IMR-90 (cell line): ENCODE measurements at regions not wholly inside any gene's neighbourhood (a gene's known extent, or its start where the extent isn't known, plus 50 kb on each side); places are given as distances from the start of the nearest gene placed in this dataset.

Source experiments
- ATAC-seq: fragments of 200-7000 bp; cut with Tn5 transposase; 2 replicates; pipeline ENCODE4 v1.9.1; 2020; ENCODE audit warnings: low read depth, mild to moderate bottlenecking, moderate library complexity
- BruUV-seq: library from RNA; stranded (reverse); fragments of 400-500 nt; replicated peaks from 2 replicates; lab custom pipeline; 2021; lab: Mats Ljungman, UMichigan
- CTCF ChIA-PET: fragments of 300-600 bp; formaldehyde crosslinking; extraction: SDS; loops from one replicate; lab custom pipeline; 2021; ENCODE audit warnings: antibody characterized with exemption; lab: Yijun Ruan, JAX
- POLR2A ChIA-PET: fragments of 300-600 bp; sonication (Branson Sonifier 250); formaldehyde crosslinking; loops from one replicate; lab custom pipeline; 2022; ENCODE audit warnings: antibody characterized with exemption; ENCODE audit not compliant: unreplicated experiment; lab: Charles Lee
- DNase-seq: peaks from one replicate; pipeline ENCODE4 v3.0.0; 2013
- H2AFZ ChIP-seq: replicated peaks from 2 replicates; pipeline ENCODE3; 2013; ENCODE audit warnings: low read length, mild to moderate bottlenecking; ENCODE audit not compliant: poor library complexity
- H2AK5ac ChIP-seq: 2 replicates; pipeline ENCODE4 v1.6.1; 2013; ENCODE audit warnings: low read depth, low read length, inconsistent platforms
- H2AK9ac ChIP-seq: replicated peaks from 2 replicates; pipeline ENCODE3; 2013; ENCODE audit warnings: mild to moderate bottlenecking, low read depth, low read length, moderate library complexity; ENCODE audit not compliant: poor library complexity
- H2BK120ac ChIP-seq: 2 replicates; pipeline ENCODE4 v1.6.1; 2013; ENCODE audit warnings: low read depth, low read length, inconsistent platforms
- H2BK15ac ChIP-seq: 3 replicates; pipeline ENCODE4 v1.6.1; 2013; ENCODE audit warnings: low read depth, low read length, inconsistent platforms
- H2BK20ac ChIP-seq: 2 replicates; pipeline ENCODE4 v1.6.1; 2013; ENCODE audit warnings: low read depth, mild to moderate bottlenecking, inconsistent platforms, low read length, moderate library complexity
- H2BK5ac ChIP-seq: 2 replicates; pipeline ENCODE4 v1.6.1; 2013; ENCODE audit warnings: mild to moderate bottlenecking, low read depth, low read length, inconsistent platforms; ENCODE audit not compliant: poor library complexity, severe bottlenecking
- H3K14ac ChIP-seq: replicated peaks from 2 replicates; pipeline ENCODE4 v1.6.1; 2013; ENCODE audit warnings: low read depth, low read length, inconsistent platforms
- H3K18ac ChIP-seq: 2 replicates; pipeline ENCODE4 v1.6.1; 2013; ENCODE audit warnings: low read depth, low read length, control low read depth
- H3K23ac ChIP-seq: 2 replicates; pipeline ENCODE4 v1.6.1; 2013; ENCODE audit warnings: low read depth, low read length, inconsistent platforms
- H3K27ac ChIP-seq: 2 replicates; pipeline ENCODE4 v1.5.1; 2013; ENCODE audit warnings: mild to moderate bottlenecking, control low read depth, low read length; ENCODE audit not compliant: insufficient read depth
- H3K27me3 ChIP-seq: 2 replicates; pipeline ENCODE4 v1.6.1; 2013; ENCODE audit warnings: low read length; ENCODE audit not compliant: control insufficient read depth, insufficient read depth
- H3K36me3 ChIP-seq: 2 replicates; pipeline ENCODE4 v1.6.1; 2013; ENCODE audit warnings: low read length, mixed read lengths; ENCODE audit not compliant: control insufficient read depth, insufficient read depth
- H3K4ac ChIP-seq: 2 replicates; pipeline ENCODE4 v1.6.1; 2013; ENCODE audit warnings: low read depth, low read length, inconsistent platforms
- H3K4me1 ChIP-seq: 2 replicates; pipeline ENCODE4 v1.6.1; 2013; ENCODE audit warnings: low read length, mixed read lengths; ENCODE audit not compliant: control insufficient read depth, insufficient read depth
- H3K4me2 ChIP-seq: 2 replicates; pipeline ENCODE4 v1.6.1; 2013; ENCODE audit warnings: low read depth, mild to moderate bottlenecking, control low read depth, low read length, moderate library complexity
- H3K4me3 ChIP-seq: 2 replicates; pipeline ENCODE4 v1.5.1; 2013; ENCODE audit warnings: low read depth, mild to moderate bottlenecking, control low read depth, low read length, moderate library complexity; ENCODE audit not compliant: insufficient read depth
- H3K56ac ChIP-seq: 2 replicates; pipeline ENCODE4 v1.6.1; 2013; ENCODE audit warnings: low read length, inconsistent platforms; ENCODE audit not compliant: insufficient read depth; ENCODE audit errors: extremely low read depth
- H3K79me1 ChIP-seq, 2 experiments: 2 replicates each; pipeline ENCODE4 v1.6.1; 2013; ENCODE audit warnings: low read length in 2 of 2, inconsistent platforms in 1 of 2, low read depth in 1 of 2
- H3K9ac ChIP-seq: 2 replicates; pipeline ENCODE4 v1.6.1; 2013; ENCODE audit warnings: low read depth, low read length, control low read depth
- H3K9me1 ChIP-seq: 2 replicates; pipeline ENCODE4 v1.6.1; 2013; ENCODE audit warnings: low read length, inconsistent platforms; ENCODE audit not compliant: insufficient read depth
- H3K9me3 ChIP-seq: 2 replicates; pipeline ENCODE4 v1.6.1; 2013; ENCODE audit warnings: low read length; ENCODE audit not compliant: control insufficient read depth, insufficient read depth
- H4K20me1 ChIP-seq: 2 replicates; pipeline ENCODE4 v1.6.1; 2013; ENCODE audit warnings: low read length, inconsistent platforms; ENCODE audit not compliant: insufficient read depth
- H4K5ac ChIP-seq: 2 replicates; pipeline ENCODE4 v1.6.1; 2013; ENCODE audit warnings: mild to moderate bottlenecking, low read depth, low read length, control low read depth
- H4K8ac ChIP-seq, 2 experiments: 2 replicates each; pipeline ENCODE4 v1.6.1; 2013; ENCODE audit warnings: low read depth in 2 of 2, low read length in 2 of 2, control low read depth in 1 of 2, inconsistent platforms in 1 of 2
- H4K91ac ChIP-seq: 2 replicates; pipeline ENCODE4 v1.6.1; 2013; ENCODE audit warnings: low read depth, low read length, inconsistent platforms; ENCODE audit not compliant: insufficient read depth
- MAFK ChIP-seq: IDR thresholded peaks from 2 replicates; pipeline ENCODE4 v1.6.1; 2012; ENCODE audit warnings: low read depth, low read length, improper control_type of control experiment
- NFE2L2 ChIP-seq: fragments of 150-350 bp; IDR thresholded peaks from 2 replicates; pipeline ENCODE4 v1.6.1; 2016; ENCODE audit warnings: low read depth, mild to moderate bottlenecking, low read length
- RCOR1 ChIP-seq: IDR thresholded peaks from 2 replicates; pipeline ENCODE4 v1.6.1; 2012; ENCODE audit warnings: mild to moderate bottlenecking, low read length, improper control_type of control experiment; ENCODE audit not compliant: insufficient replicate concordance
- WGBS, 2 experiments: methylation state at CpG; one replicate each; pipeline versions ENCODE4 v1.1.5 to v1.1.7; 2013; ENCODE audit warnings: missing lambda C conversion rate in 2 of 2; ENCODE audit not compliant: insufficient read length in 1 of 2; ENCODE audit errors: extremely low coverage in 2 of 2; 5-methylcytosine and 5-hydroxymethylcytosine counted together
- dilution Hi-C: fragments of 300-500 bp; cut with HindIII; formaldehyde crosslinking; loops from one replicate; pipeline ENCODE4 v1.14.3; 2018; ENCODE audit warnings: low sequenced_read_pairs; ENCODE audit not compliant: unreplicated experiment
- in situ Hi-C: fragments of 300-500 bp; cut with MboI; formaldehyde crosslinking; loops from 3 replicates; pipeline ENCODE4 v1.14.3; 2019; ENCODE audit warnings: low sequenced_read_pairs, inconsistent platforms, mixed read lengths
- intact Hi-C: fragments of 100-400 bp; cut with micrococcal nuclease; formaldehyde crosslinking; loops from 2 replicates; pipeline ENCODE4 v1.10.0; 2022

- BruUV-seq = no TSS peak
- no peak overlapping the region for H4K91ac ChIP-seq
- H3K56ac ChIP-seq = no peak overlapping the region
- CTCF ChIA-PET = no interaction called here
- no peak overlapping the region for H3K4me3 ChIP-seq
- no peaks in the 10 kb centered on the region for H3K9me1 ChIP-seq
- no peak overlapping the region for H2AK9ac ChIP-seq
- peaks cover 2% of the 10 kb centered on the region; the same call in 1 of the 2 replicates for H3K27me3 ChIP-seq
- intact Hi-C loops (no loop called here), in situ Hi-C loops (no loop called here), dilution Hi-C loops (no loop called here)
- H3K4me1 ChIP-seq = no peaks in the 10 kb centered on the region; the same call in 1 of the 2 replicates
- H3K9ac ChIP-seq = no peak overlapping the region
- H3K18ac ChIP-seq = no peak overlapping the region
- H3K4me2 ChIP-seq = no peak overlapping the region
- H3K23ac ChIP-seq = no peak overlapping the region
- H4K5ac ChIP-seq = no peak overlapping the region
- DNase-seq = no peak
- H3K4ac ChIP-seq = no peak overlapping the region
- no peaks in the 10 kb centered on the region for H3K36me3 ChIP-seq
- no peak overlapping the region for H2BK20ac ChIP-seq
- no peak overlapping the region for H2AFZ ChIP-seq
- H2BK120ac ChIP-seq = no peak overlapping the region
- H2BK5ac ChIP-seq = no peak overlapping the region
- no peak overlapping the region for H2AK5ac ChIP-seq
- no peak overlapping the region for H2BK15ac ChIP-seq
- H3K9me3 ChIP-seq = no peaks in the 10 kb centered on the region
- no CpG with 5 or more reads among the region's 5 CpGs for WGBS, 2 experiments
- H3K27ac ChIP-seq = no peak overlapping the region
- TF ChIP-seq MAFK (no peak), RCOR1 (no peak), NFE2L2 (no peak)
- H4K20me1 ChIP-seq = no peaks in the 10 kb centered on the region
- no peaks in the 10 kb centered on the region for H3K79me1 ChIP-seq
- ATAC-seq = no peak
- POLR2A ChIA-PET = no interaction called here
- no peak overlapping the region for H3K14ac ChIP-seq
- H4K8ac ChIP-seq = no peak overlapping the region
Observed at GRCh38 chr17:14506364-14506763, 205.5 kb downstream of the HS3ST3B1 start.
